T-helper 1 cell treated with Interleukin-12 subunit alpha and Interleukin-12 subunit beta and Interleukin-4 antibody, amounts not matched to agents 30 μg/mL and 1 μg/mL, for 36 hours (primary cell): ENCODE measurements at regions not wholly inside any gene's neighbourhood (a gene's known extent, or its start where the extent isn't known, plus 50 kb on each side); places are given as distances from the start of the nearest gene placed in this dataset.
"Not testable (repeated sequence)": the region's sequence is repeated elsewhere in the genome, so short reads cannot be mapped to it uniquely, and the experiment has no call there.

Experiments
- H3K27ac Mint-ChIP-seq: one replicate; pipeline ENCODE4 v1.8.0; 2021; ENCODE audit warnings: mild to moderate bottlenecking, mixed read lengths
- H3K27me3 Mint-ChIP-seq: one replicate; pipeline ENCODE4 v1.8.0; 2021; ENCODE audit warnings: low read depth, mixed read lengths
- H3K36me3 Mint-ChIP-seq: one replicate; pipeline ENCODE4 v1.8.0; 2021; ENCODE audit warnings: low read depth, mixed read lengths
- H3K4me1 Mint-ChIP-seq: one replicate; pipeline ENCODE4 v1.8.0; 2021; ENCODE audit warnings: low read depth, mixed read lengths
- H3K4me3 Mint-ChIP-seq: one replicate; pipeline ENCODE4 v1.8.0; 2021; ENCODE audit warnings: mild to moderate bottlenecking, moderate library complexity, mixed read lengths
- H3K9me3 Mint-ChIP-seq: one replicate; pipeline ENCODE4 v1.8.0; 2021; ENCODE audit warnings: mixed read lengths

- no peaks in the 10 kb centered on the region for H3K4me1 Mint-ChIP-seq
- no peak overlapping the region for H3K4me3 Mint-ChIP-seq
- peaks cover 9% of the 10 kb centered on the region for H3K27me3 Mint-ChIP-seq
- H3K9me3 Mint-ChIP-seq: peaks cover 11% of the 10 kb centered on the region
- no peaks in the 10 kb centered on the region for H3K36me3 Mint-ChIP-seq
- no peak overlapping the region for H3K27ac Mint-ChIP-seq
Observed at GRCh38 chr15:67928666-67929065, 88.8 kb upstream of the RNU6-1 start.

- Mint-ChIP-seq H3K27me3 (peaks cover 9% of the 10 kb centered on the region), H3K36me3 (no peaks in the 10 kb centered on the region), H3K9me3 (no peaks in the 10 kb centered on the region), H3K4me3 (no peak overlapping the region), H3K4me1 (no peaks in the 10 kb centered on the region), H3K27ac (no peak overlapping the region)
Observed at GRCh38 chr15:67930720-67931119, 90.9 kb upstream of the RNU6-1 start.

- H3K9me3 Mint-ChIP-seq: no peaks in the 10 kb centered on the region
- no peaks in the 10 kb centered on the region for H3K36me3 Mint-ChIP-seq
- no peak overlapping the region for H3K4me3 Mint-ChIP-seq
- peaks cover 9% of the 10 kb centered on the region for H3K27me3 Mint-ChIP-seq
- no peak overlapping the region for H3K27ac Mint-ChIP-seq
- no peaks in the 10 kb centered on the region for H3K4me1 Mint-ChIP-seq
Observed at GRCh38 chr15:67931861-67932260, 92.0 kb upstream of the RNU6-1 start.

GRCh38 chr15:67934126-67934525, 94.3 kb upstream of the RNU6-1 start:
- not testable (repeated sequence) for H3K27me3 Mint-ChIP-seq, H3K9me3 Mint-ChIP-seq, H3K4me1 Mint-ChIP-seq, H3K4me3 Mint-ChIP-seq, H3K36me3 Mint-ChIP-seq, H3K27ac Mint-ChIP-seq

GRCh38 chr15:67935244-67935643, 95.4 kb upstream of the RNU6-1 start:
- Mint-ChIP-seq H3K4me3 (no peak overlapping the region), H3K27me3 (peaks cover 9% of the 10 kb centered on the region), H3K4me1 (no peaks in the 10 kb centered on the region), H3K36me3 (no peaks in the 10 kb centered on the region), H3K27ac (no peak overlapping the region), H3K9me3 (peaks cover under 1% of the 10 kb centered on the region)

- peaks cover 7% of the 10 kb centered on the region for H3K9me3 Mint-ChIP-seq
- H3K27ac Mint-ChIP-seq: no peak overlapping the region
- H3K27me3 Mint-ChIP-seq: peaks cover 9% of the 10 kb centered on the region
- H3K4me1 Mint-ChIP-seq: no peaks in the 10 kb centered on the region
- no peak overlapping the region for H3K4me3 Mint-ChIP-seq
- no peaks in the 10 kb centered on the region for H3K36me3 Mint-ChIP-seq
Observed at GRCh38 chr15:67936258-67936657, 96.4 kb upstream of the RNU6-1 start.

GRCh38 chr15:67937153-67937761, 97.4 kb upstream of the RNU6-1 start:
- Mint-ChIP-seq H3K4me1 (no peaks in the 10 kb centered on the region), H3K36me3 (no peaks in the 10 kb centered on the region), H3K27ac (no peak overlapping the region), H3K4me3 (no peak overlapping the region), H3K27me3 (peaks cover 9% of the 10 kb centered on the region), H3K9me3 (peaks cover 7% of the 10 kb centered on the region)

GRCh38 chr15:67939179-67939578, 99.3 kb upstream of the RNU6-1 start:
- H3K27ac Mint-ChIP-seq, H3K27me3 Mint-ChIP-seq, H3K9me3 Mint-ChIP-seq, H3K4me3 Mint-ChIP-seq, H3K36me3 Mint-ChIP-seq, H3K4me1 Mint-ChIP-seq: not testable (repeated sequence)

- not testable (repeated sequence) for H3K4me1 Mint-ChIP-seq, H3K9me3 Mint-ChIP-seq, H3K4me3 Mint-ChIP-seq, H3K27ac Mint-ChIP-seq, H3K27me3 Mint-ChIP-seq, H3K36me3 Mint-ChIP-seq
Observed at GRCh38 chr15:67939588-67940323, 99.9 kb upstream of the RNU6-1 start.

GRCh38 chr15:67940324-67940719, 100.5 kb upstream of the RNU6-1 start:
- Mint-ChIP-seq H3K4me3 (no peak overlapping the region), H3K27me3 (no peaks in the 10 kb centered on the region), H3K36me3 (no peaks in the 10 kb centered on the region), H3K9me3 (peaks cover 7% of the 10 kb centered on the region), H3K4me1 (no peaks in the 10 kb centered on the region), H3K27ac (no peak overlapping the region)

- Mint-ChIP-seq H3K4me1 (peaks cover 5% of the 10 kb centered on the region), H3K4me3 (no peak overlapping the region), H3K36me3 (no peaks in the 10 kb centered on the region), H3K9me3 (peaks cover 7% of the 10 kb centered on the region), H3K27me3 (no peaks in the 10 kb centered on the region), H3K27ac (no peak overlapping the region)
Observed at GRCh38 chr15:67941648-67942310, 101.9 kb upstream of the RNU6-1 start.

GRCh38 chr15:67943475-67943874, 103.6 kb upstream of the RNU6-1 start:
- peaks cover 3% of the 10 kb centered on the region for H3K36me3 Mint-ChIP-seq

GRCh38 chr15:67944010-67944641, 104.3 kb upstream of the RNU6-1 start:
- Mint-ChIP-seq H3K9me3 (peaks cover 10% of the 10 kb centered on the region), H3K4me3 (no peak overlapping the region), H3K27me3 (no peaks in the 10 kb centered on the region), H3K27ac (no peak overlapping the region), H3K36me3 (peaks cover 3% of the 10 kb centered on the region), H3K4me1 (peaks cover 7% of the 10 kb centered on the region)

More at GRCh38 chr15:67943475-67943874, 103.6 kb upstream of the RNU6-1 start:
- H3K9me3 Mint-ChIP-seq: peaks cover 10% of the 10 kb centered on the region
- peaks cover 7% of the 10 kb centered on the region for H3K4me1 Mint-ChIP-seq
- H3K27ac Mint-ChIP-seq: no peak overlapping the region
- no peaks in the 10 kb centered on the region for H3K27me3 Mint-ChIP-seq
- no peak overlapping the region for H3K4me3 Mint-ChIP-seq

GRCh38 chr15:67945131-67945530, 105.3 kb upstream of the RNU6-1 start:
- Mint-ChIP-seq H3K4me1 (peaks cover 7% of the 10 kb centered on the region), H3K4me3 (no peak overlapping the region), H3K27me3 (no peaks in the 10 kb centered on the region), H3K27ac (no peak overlapping the region), H3K36me3 (peaks cover 3% of the 10 kb centered on the region), H3K9me3 (peaks cover 10% of the 10 kb centered on the region)
